Neural crest cell (in vitro differentiated cells): ENCODE measurements at regions not wholly inside any gene's neighbourhood (a gene's known extent, or its start where the extent isn't known, plus 50 kb on each side); places are given as distances from the start of the nearest gene placed in this dataset.
"Not testable (repeated sequence)": the region's sequence is repeated elsewhere in the genome, so short reads cannot be mapped to it uniquely, and the experiment has no call there.

ENCODE experiments used
- DNase-seq: peaks from one replicate; pipeline ENCODE4 v3.0.0; 2021; ENCODE audit warnings: low read depth, mixed read lengths, low spot score
- H3K27ac Mint-ChIP-seq: one replicate; pipeline ENCODE4 v1.8.0; 2021; ENCODE audit warnings: mild to moderate bottlenecking, mixed read lengths; ENCODE audit not compliant: unreplicated experiment
- H3K27me3 Mint-ChIP-seq: 2 replicates; pipeline ENCODE4 v1.8.0; 2021; ENCODE audit warnings: low read depth, mild to moderate bottlenecking, mixed read lengths
- H3K36me3 Mint-ChIP-seq: 2 replicates; pipeline ENCODE4 v1.8.0; 2021; ENCODE audit warnings: low read depth, mild to moderate bottlenecking, mixed read lengths
- H3K4me1 Mint-ChIP-seq: 2 replicates; pipeline ENCODE4 v1.8.0; 2021; ENCODE audit warnings: mixed read lengths
- H3K4me3 Mint-ChIP-seq: one replicate; pipeline ENCODE4 v1.8.0; 2021; ENCODE audit warnings: mild to moderate bottlenecking, mixed read lengths
- H3K9me3 Mint-ChIP-seq: 2 replicates; pipeline ENCODE4 v1.8.0; 2021; ENCODE audit warnings: mixed read lengths
- TF ChIP-seq, protein P1 (sequence below): fragments of 200-600 bp; sonication (generic); conservative IDR thresholded peaks from 2 replicates; pipeline ENCODE4 v1.5.0; 2021; ENCODE audit warnings: antibody characterized with exemption, mild to moderate bottlenecking

DNA sequence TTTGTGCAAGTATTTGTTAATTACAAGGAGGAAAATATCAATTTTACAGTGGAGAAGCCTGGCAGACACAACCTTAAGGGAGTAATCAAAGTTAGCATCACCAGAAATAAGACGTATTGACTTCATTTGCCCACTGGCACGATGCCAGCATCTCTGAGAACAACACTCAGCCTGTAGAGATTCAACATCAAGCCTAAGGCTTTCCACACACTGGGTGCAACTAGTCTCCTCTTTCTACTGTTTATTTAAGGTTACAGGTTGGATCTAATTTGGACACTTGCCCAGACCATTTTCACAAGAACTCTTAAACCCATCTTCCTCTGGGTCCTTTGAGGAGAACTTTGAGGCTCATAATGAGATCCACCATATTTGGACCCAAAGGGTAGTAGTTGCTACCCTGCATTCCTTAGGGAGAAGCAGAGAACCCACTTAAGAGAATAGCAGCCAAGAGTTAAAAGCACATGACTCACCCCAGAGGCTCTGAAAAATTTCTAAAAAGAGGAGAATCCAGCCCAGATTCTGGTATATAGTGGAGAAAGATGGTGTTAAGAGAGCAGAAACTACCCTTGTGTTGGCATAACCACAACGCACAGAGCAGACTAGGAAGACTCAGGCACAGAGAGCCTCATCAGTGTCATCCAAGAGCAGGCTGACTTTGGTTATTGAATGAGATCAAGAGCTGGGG, 97.3 kb downstream of the CCDC71L start:
- Mint-ChIP-seq H3K27me3 (no peaks in the 10 kb centered on the region), H3K27ac (no peak overlapping the region), H3K4me1 (peaks cover 16% of the 10 kb centered on the region), H3K36me3 (peaks cover 4% of the 10 kb centered on the region), H3K9me3 (peaks cover 5% of the 10 kb centered on the region), H3K4me3 (no peak overlapping the region)
- TF ChIP-seq, protein P1, sequence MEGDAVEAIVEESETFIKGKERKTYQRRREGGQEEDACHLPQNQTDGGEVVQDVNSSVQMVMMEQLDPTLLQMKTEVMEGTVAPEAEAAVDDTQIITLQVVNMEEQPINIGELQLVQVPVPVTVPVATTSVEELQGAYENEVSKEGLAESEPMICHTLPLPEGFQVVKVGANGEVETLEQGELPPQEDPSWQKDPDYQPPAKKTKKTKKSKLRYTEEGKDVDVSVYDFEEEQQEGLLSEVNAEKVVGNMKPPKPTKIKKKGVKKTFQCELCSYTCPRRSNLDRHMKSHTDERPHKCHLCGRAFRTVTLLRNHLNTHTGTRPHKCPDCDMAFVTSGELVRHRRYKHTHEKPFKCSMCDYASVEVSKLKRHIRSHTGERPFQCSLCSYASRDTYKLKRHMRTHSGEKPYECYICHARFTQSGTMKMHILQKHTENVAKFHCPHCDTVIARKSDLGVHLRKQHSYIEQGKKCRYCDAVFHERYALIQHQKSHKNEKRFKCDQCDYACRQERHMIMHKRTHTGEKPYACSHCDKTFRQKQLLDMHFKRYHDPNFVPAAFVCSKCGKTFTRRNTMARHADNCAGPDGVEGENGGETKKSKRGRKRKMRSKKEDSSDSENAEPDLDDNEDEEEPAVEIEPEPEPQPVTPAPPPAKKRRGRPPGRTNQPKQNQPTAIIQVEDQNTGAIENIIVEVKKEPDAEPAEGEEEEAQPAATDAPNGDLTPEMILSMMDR: no peak
- DNase-seq: no peak

DNA sequence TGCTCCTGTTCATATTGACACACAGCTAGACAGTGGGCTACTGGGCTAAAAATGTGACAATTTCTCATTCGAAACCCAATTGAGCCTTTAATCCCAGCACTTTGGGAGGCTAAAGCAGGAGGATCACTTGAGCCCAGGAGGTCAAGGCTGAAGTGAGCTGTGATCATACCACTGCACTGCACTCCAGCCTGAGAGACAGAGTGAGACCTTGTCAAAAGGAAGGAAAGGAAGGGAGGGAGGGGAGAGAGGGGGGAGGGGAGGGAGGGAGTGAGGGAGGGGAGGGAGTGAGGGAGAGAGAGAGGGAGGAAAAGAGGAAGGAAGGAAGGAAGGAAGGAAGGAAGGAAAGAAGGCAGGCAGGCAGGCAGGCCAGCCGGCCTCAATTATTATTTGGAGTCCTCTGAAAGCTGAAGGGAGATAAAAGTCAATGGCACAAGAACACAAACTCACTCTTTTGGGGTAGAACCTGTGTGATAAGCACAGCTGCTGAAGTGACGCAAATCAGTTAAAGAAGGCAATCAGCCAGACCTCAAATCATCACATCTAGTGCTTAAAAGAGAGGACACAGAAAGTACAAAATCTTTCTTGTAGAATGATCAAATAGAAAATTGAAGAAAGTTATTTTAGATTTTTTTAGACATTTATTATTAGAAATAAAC, 98.1 kb downstream of the CCDC71L start:
- Mint-ChIP-seq H3K27me3 (no peaks in the 10 kb centered on the region), H3K4me3 (no peak overlapping the region), H3K27ac (no peak overlapping the region), H3K9me3 (peaks cover 5% of the 10 kb centered on the region), H3K4me1 (peaks cover 10% of the 10 kb centered on the region), H3K36me3 (peaks cover 4% of the 10 kb centered on the region)
- TF ChIP-seq, protein P1: no peak
- DNase-seq: no peak

DNA sequence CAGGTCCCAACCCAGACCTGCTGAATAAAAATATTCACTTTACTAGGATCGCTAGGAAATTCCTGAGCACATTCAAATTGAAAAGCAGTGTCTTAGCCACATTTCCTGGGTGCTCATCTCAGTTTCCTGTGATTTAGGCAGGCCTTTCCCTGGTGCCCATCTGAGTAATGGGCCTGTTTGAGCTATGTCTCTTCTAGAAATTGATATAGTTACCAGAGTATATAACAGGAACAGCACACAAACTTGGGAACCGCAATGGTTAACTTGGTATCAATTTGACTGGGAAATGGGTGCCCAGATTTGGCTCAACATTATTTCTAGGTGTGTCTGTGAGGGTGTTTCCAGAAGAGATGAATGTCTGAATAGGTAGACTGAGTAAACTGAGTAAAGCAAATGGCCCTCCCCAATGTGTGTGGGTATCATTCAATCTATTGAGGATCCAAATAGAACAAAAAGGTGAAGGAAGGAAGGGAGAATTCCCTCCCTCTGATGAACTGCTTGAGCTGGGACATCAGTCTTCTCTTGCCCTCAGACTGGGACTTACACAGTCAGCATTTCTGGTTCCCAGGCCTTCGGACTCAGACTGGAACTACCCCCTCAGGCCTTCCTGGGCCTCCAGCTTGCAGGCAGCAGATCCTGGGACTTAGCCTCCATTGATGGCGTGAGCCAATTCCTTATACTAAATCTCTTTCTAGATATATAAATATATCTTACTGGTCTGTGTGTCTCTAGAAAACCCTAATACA, 99.1 kb downstream of the CCDC71L start:
- Mint-ChIP-seq H3K9me3 (peaks cover 8% of the 10 kb centered on the region), H3K36me3 (peaks cover 4% of the 10 kb centered on the region), H3K27me3 (peaks cover 3% of the 10 kb centered on the region), H3K4me3 (no peak overlapping the region), H3K27ac (no peak overlapping the region), H3K4me1 (peaks cover 4% of the 10 kb centered on the region)
- no peak for DNase-seq
- TF ChIP-seq, protein P1: no peak

DNA sequence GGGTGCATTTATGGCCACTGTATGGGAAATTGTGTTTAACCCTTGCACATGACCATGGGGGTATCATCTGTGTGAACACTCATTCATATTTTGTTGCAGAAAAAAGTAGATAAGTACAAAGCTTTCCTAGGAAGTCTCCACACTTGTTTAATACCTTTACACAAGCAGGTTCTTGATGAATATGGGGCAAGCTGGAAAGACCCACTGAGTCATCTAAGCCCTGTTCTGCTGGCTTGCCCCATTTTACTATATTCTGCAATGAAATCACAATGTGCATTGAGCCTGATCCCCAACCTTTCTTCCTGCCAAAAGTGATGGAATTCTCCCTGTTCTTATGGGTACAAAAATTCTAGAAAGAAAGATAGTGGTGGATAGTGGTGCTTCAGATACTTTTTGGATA, 99.8 kb downstream of the CCDC71L start:
- DNase-seq: no peak
- Mint-ChIP-seq H3K4me1 (no peaks in the 10 kb centered on the region), H3K27me3 (peaks cover 3% of the 10 kb centered on the region), H3K9me3 (peaks cover 10% of the 10 kb centered on the region), H3K4me3 (no peak overlapping the region), H3K36me3 (peaks cover 4% of the 10 kb centered on the region), H3K27ac (no peak overlapping the region)
- TF ChIP-seq, protein P1: no peak

DNA sequence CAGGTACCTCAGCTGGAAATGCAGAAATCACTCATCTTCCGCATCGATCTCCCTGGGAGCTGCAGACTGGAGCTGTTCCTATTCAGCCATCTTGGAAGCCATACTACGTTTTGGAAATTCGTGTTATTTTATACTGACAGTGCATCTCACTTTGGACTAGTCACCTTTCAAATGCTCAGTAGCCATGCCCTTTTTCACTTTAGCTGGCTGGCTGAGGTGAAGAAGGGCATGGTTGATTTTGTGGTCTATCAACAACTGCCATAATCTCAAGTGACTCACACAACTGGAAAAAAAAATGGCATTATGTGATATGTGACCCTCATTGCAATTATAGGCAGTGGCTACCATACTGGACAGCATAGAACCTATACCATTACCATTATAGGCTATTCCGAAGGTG, 100.5 kb downstream of the CCDC71L start:
- Mint-ChIP-seq H3K4me1 (no peaks in the 10 kb centered on the region), H3K4me3 (no peak overlapping the region), H3K27ac (no peak overlapping the region), H3K36me3 (peaks cover 4% of the 10 kb centered on the region), H3K27me3 (peaks cover 3% of the 10 kb centered on the region), H3K9me3 (peaks cover 10% of the 10 kb centered on the region)
- TF ChIP-seq, protein P1: no peak
- DNase-seq: no peak

DNA sequence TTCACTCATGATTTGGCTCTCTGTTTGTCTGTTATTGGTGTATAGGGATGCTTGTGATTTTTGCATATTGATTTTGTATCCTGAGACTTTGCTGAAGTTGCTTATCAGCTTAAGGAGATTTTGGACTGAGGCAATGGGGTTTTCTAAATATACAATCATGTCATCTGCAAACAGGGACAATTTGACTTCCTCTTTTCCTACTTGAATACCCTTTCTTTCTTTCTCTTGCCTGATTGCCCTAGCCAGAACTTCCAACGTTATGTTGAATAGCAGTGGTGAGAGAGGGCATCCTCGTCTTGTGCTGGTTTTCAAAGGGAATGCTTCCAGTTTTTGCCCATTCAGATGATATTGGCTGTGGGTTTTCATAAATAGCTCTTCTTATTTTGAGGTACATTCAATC, 104.7 kb downstream of the CCDC71L start:
- H3K27ac Mint-ChIP-seq, H3K36me3 Mint-ChIP-seq, DNase-seq, H3K4me3 Mint-ChIP-seq, H3K27me3 Mint-ChIP-seq, H3K4me1 Mint-ChIP-seq: not testable (repeated sequence)
- H3K9me3 Mint-ChIP-seq: peaks cover 13% of the 10 kb centered on the region

DNA sequence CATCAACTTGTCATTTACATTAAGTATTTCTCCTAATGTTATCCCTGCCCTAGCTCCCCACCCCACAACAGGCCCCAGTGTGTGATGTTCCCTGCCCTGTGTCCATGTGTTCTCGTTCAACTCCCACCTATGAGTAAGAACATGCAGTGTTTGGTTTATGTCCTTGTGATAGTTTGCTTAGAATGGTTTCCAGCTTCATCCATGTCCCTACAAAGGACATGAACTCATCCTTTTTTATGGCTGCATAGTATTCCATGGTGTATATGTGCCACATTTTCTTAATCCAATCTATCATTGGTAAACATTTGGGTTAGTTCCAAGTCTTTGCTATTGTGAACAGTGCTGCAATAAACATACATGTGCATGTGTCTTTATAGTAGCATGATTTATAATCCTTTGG, 106.3 kb downstream of the CCDC71L start:
- H3K4me1 Mint-ChIP-seq, H3K4me3 Mint-ChIP-seq, H3K36me3 Mint-ChIP-seq: not testable (repeated sequence)

More for the DNA sequence above, 106.3 kb downstream of the CCDC71L start:
- not testable (repeated sequence) for DNase-seq, H3K27ac Mint-ChIP-seq, H3K27me3 Mint-ChIP-seq
- H3K9me3 Mint-ChIP-seq: peaks cover 13% of the 10 kb centered on the region
